Choroid plexus epithelial cell (primary cell): ENCODE measurements at regions not wholly inside any gene's neighbourhood (a gene's known extent, or its start where the extent isn't known, plus 50 kb on each side); places are given as distances from the start of the nearest gene placed in this dataset.

ENCODE experiments used
- DNase-seq: peaks from one replicate; pipeline ENCODE4 v3.0.0-alpha.2; 2010; ENCODE audit warnings: low read depth
- H3K4me3 ChIP-seq: 2 replicates; pipeline ENCODE4 v1.5.1; 2011; ENCODE audit warnings: low read depth, mild to moderate bottlenecking, control low read depth, low read length, moderate library complexity
- CTCF ChIP-seq: conservative IDR thresholded peaks from 2 replicates; pipeline ENCODE4 v1.5.1; 2011; ENCODE audit warnings: low read depth, mild to moderate bottlenecking, control low read depth, inconsistent platforms, low read length, moderate library complexity

GRCh38 chr12:96132819-96133218 is 61.4 kb upstream of the ELK3 start:
- no peak for DNase-seq
- no peak overlapping the region for H3K4me3 ChIP-seq

GRCh38 chr12:96134200-96134599 is 60.0 kb upstream of the ELK3 start:
- DNase-seq = no peak
- TF ChIP-seq CTCF = no peak
- no peak overlapping the region for H3K4me3 ChIP-seq

More at GRCh38 chr12:96132819-96133218, 61.4 kb upstream of the ELK3 start:
- no peak for TF ChIP-seq CTCF

GRCh38 chr12:96136161-96136560 is 58.0 kb upstream of the ELK3 start:
- peak; percentile 77 for DNase-seq
- no peak for TF ChIP-seq CTCF
- no peak overlapping the region for H3K4me3 ChIP-seq

GRCh38 chr12:96136725-96137378 is 57.3 kb upstream of the ELK3 start:
- no peak for DNase-seq
- no peak overlapping the region for H3K4me3 ChIP-seq
- no peak for TF ChIP-seq CTCF

- TF ChIP-seq CTCF = no peak
Observed at GRCh38 chr12:96140174-96140573, 54.0 kb upstream of the ELK3 start.

GRCh38 chr12:96141216-96141912 is 52.8 kb upstream of the ELK3 start:
- no peak for TF ChIP-seq CTCF
- H3K4me3 ChIP-seq = no peak overlapping the region
- DNase-seq = peak; percentile 64

More at GRCh38 chr12:96140174-96140573, 54.0 kb upstream of the ELK3 start:
- H3K4me3 ChIP-seq = no peak overlapping the region
- peak; percentile 38 for DNase-seq

- H3K4me3 ChIP-seq = no peak overlapping the region
- DNase-seq = no peak
- TF ChIP-seq CTCF = no peak
Observed at GRCh38 chr12:96143392-96143791, 50.8 kb upstream of the ELK3 start.
